Frontal cortex (tissue), 4 donors: ENCODE measurements at regions not wholly inside any gene's neighbourhood (a gene's known extent, or its start where the extent isn't known, plus 50 kb on each side); places are given as distances from the start of the nearest gene placed in this dataset. TPM values are rescaled to one million over a fixed set of nuclear protein-coding genes. Genes with fewer than 3 reads are reported as not detected.

ENCODE experiments used
- DNase-seq, 2 donors: peaks; one replicate each; pipeline ENCODE4 v3.0.0; 2012; ENCODE audit warnings: low spot score in 2 of 2
- FAIRE-seq: peaks from 2 replicates; lab custom pipeline; 2012; peaks lifted over from hg19 to GRCh38; lab: Jason Lieb, UNC
- small RNA-seq: library from RNA; depleted of rRNA; stranded (forward); fragments of <200 nt; gene quantifications from one replicate; pipeline ENCODE3, GENCODE V24; 2014
- donor health status: control.
- donor health status: control.
- donor health status: control.

- FAIRE-seq: no peak
- DNase-seq: no peak
Measured at GRCh38 chr15:67977414-67978089, 76.6 kb upstream of the PIAS1 start.

- no peak for DNase-seq
- no peak for FAIRE-seq
Measured at GRCh38 chr15:67979281-67979680, 74.8 kb upstream of the PIAS1 start.

GRCh38 chr15:67980171-67980570, 73.9 kb upstream of the PIAS1 start:
- no peak for DNase-seq
- FAIRE-seq: no peak

- no peak for FAIRE-seq
- DNase-seq: no peak
Measured at GRCh38 chr15:67980773-67981685, 73.1 kb upstream of the PIAS1 start.

- DNase-seq: no peak
- no peak for FAIRE-seq
Measured at GRCh38 chr15:67981848-67982247, 72.3 kb upstream of the PIAS1 start.

- DNase-seq: no peak
- no peak for FAIRE-seq
Measured at GRCh38 chr15:67991706-67992105, 62.4 kb upstream of the PIAS1 start.

- FAIRE-seq: no peak
- no peak for DNase-seq
Measured at GRCh38 chr15:67992411-67992810, 61.7 kb upstream of the PIAS1 start.

GRCh38 chr15:67992834-67993233, 61.3 kb upstream of the PIAS1 start:
- FAIRE-seq: no peak
- no peak for DNase-seq

GRCh38 chr15:67997996-67998395, 56.1 kb upstream of the PIAS1 start:
- FAIRE-seq: no peak
- no peak for DNase-seq

GRCh38 chr15:67998599-67999133, 55.4 kb upstream of the PIAS1 start:
- FAIRE-seq: no peak
- no peak for DNase-seq

- DNase-seq (no peak), FAIRE-seq (no peak)
Measured at GRCh38 chr15:67999320-68000100, 54.6 kb upstream of the PIAS1 start.

- DNase-seq (no peak), FAIRE-seq (no peak)
Measured at GRCh38 chr15:68000754-68001153, 53.4 kb upstream of the PIAS1 start.

- no peak for DNase-seq
- FAIRE-seq: no peak
Measured at GRCh38 chr15:68001811-68002210, 52.3 kb upstream of the PIAS1 start.

GRCh38 chr15:68003297-68003696, 50.8 kb upstream of the PIAS1 start:
- no peak for DNase-seq
- FAIRE-seq: no peak

Small RNA genes lying in the stretch of these regions (small RNA-seq; reads per million reads assigned to genes)
- gene AC022254.1: not detected
